HG02840 (cell line): ENCODE measurements at regions not wholly inside any gene's neighbourhood (a gene's known extent, or its start where the extent isn't known, plus 50 kb on each side); places are given as distances from the start of the nearest gene placed in this dataset.
"Not testable (repeated sequence)": the region's sequence is repeated elsewhere in the genome, so short reads cannot be mapped to it uniquely, and the experiment has no call there.

Experiments used
- ATAC-seq: cut with Tn5 transposase; IDR thresholded peaks from one replicate; pipeline ENCODE4 v1.9.1; 2021; ENCODE audit warnings: mild to moderate bottlenecking, moderate library complexity, moderate number of reproducible peaks; ENCODE audit not compliant: unreplicated experiment, low FRiP score

GRCh38 chr13:55538424-55538823 lies 1602.3 kb upstream of the PRR20A start:
- ATAC-seq, result no peak

GRCh38 chr13:55543053-55543452 lies 1597.7 kb upstream of the PRR20A start:
- no peak for ATAC-seq

GRCh38 chr13:55550624-55551023 lies 1590.1 kb upstream of the PRR20A start:
- ATAC-seq, result no peak

- no peak for ATAC-seq
Measured at GRCh38 chr13:55553701-55554100, 1587.0 kb upstream of the PRR20A start.

GRCh38 chr13:55554741-55555140 lies 1586.0 kb upstream of the PRR20A start:
- ATAC-seq, result no peak

- ATAC-seq, result no peak
Measured at GRCh38 chr13:55560331-55560730, 1580.4 kb upstream of the PRR20A start.

GRCh38 chr13:55563267-55563666 lies 1577.5 kb upstream of the PRR20A start:
- no peak for ATAC-seq

- no peak for ATAC-seq
Measured at GRCh38 chr13:55566334-55566733, 1574.4 kb upstream of the PRR20A start.

- no peak for ATAC-seq
Measured at GRCh38 chr13:55566779-55567178, 1573.9 kb upstream of the PRR20A start.

- ATAC-seq, result no peak
Measured at GRCh38 chr13:55567721-55568625, 1572.7 kb upstream of the PRR20A start.

GRCh38 chr13:55569082-55569481 lies 1571.6 kb upstream of the PRR20A start:
- ATAC-seq, result no peak

- ATAC-seq, result no peak
Measured at GRCh38 chr13:55569514-55569913, 1571.2 kb upstream of the PRR20A start.

- no peak for ATAC-seq
Measured at GRCh38 chr13:55570371-55570770, 1570.3 kb upstream of the PRR20A start.

GRCh38 chr13:55571237-55571867 lies 1569.4 kb upstream of the PRR20A start:
- ATAC-seq, result no peak

GRCh38 chr13:55572408-55572807 lies 1568.3 kb upstream of the PRR20A start:
- ATAC-seq, result no peak

GRCh38 chr13:55572862-55573261 lies 1567.9 kb upstream of the PRR20A start:
- no peak for ATAC-seq

- no peak for ATAC-seq
Measured at GRCh38 chr13:55573565-55573964, 1567.2 kb upstream of the PRR20A start.

GRCh38 chr13:55576389-55576788 lies 1564.3 kb upstream of the PRR20A start:
- ATAC-seq, result no peak

GRCh38 chr13:55577082-55577846 lies 1563.5 kb upstream of the PRR20A start:
- ATAC-seq, result no peak

- ATAC-seq, result no peak
Measured at GRCh38 chr13:55577847-55578210, 1562.9 kb upstream of the PRR20A start.

GRCh38 chr13:55582294-55582693 lies 1558.4 kb upstream of the PRR20A start:
- ATAC-seq, result not testable (repeated sequence)
